WTC11 (cell line): ENCODE measurements at regions not wholly inside any gene's neighbourhood (a gene's known extent, or its start where the extent isn't known, plus 50 kb on each side); places are given as distances from the start of the nearest gene placed in this dataset.

Experiments used
- ATAC-seq: fragments of 200-7000 bp; cut with Tn5 transposase; 2 replicates; pipeline ENCODE4 v1.10.0; 2021; ENCODE audit warnings: mild to moderate bottlenecking, moderate library complexity
- CTCF ChIA-PET: fragments of 300-600 bp; sonication (Branson Sonifier 250); formaldehyde crosslinking; loops from one replicate; lab custom pipeline; 2021; ENCODE audit warnings: antibody characterized with exemption; lab: Charles Lee
- POLR2A ChIA-PET: fragments of 350-600 bp; sonication (Branson Sonifier 250); formaldehyde crosslinking; loops from one replicate; lab custom pipeline; 2021; ENCODE audit warnings: antibody characterized with exemption; lab: Charles Lee
- DNase-seq: peaks from one replicate; pipeline ENCODE4 v3.0.0; 2021; ENCODE audit warnings: low spot score
- H3K27ac Mint-ChIP-seq: 2 replicates; pipeline ENCODE4 v1.8.0; 2021; ENCODE audit warnings: mixed read lengths
- H3K27me3 Mint-ChIP-seq: 2 replicates; pipeline ENCODE4 v1.8.0; 2021; ENCODE audit warnings: low read depth, mild to moderate bottlenecking, moderate library complexity, mixed read lengths
- H3K36me3 Mint-ChIP-seq: 2 replicates; pipeline ENCODE4 v1.8.0; 2021; ENCODE audit warnings: mixed read lengths
- H3K4me1 Mint-ChIP-seq: 2 replicates; pipeline ENCODE4 v1.8.0; 2022; ENCODE audit warnings: mixed read lengths
- H3K4me3 Mint-ChIP-seq: 2 replicates; pipeline ENCODE4 v1.8.0; 2021; ENCODE audit warnings: mild to moderate bottlenecking, moderate library complexity, mixed read lengths
- H3K9me3 Mint-ChIP-seq: 2 replicates; pipeline ENCODE4 v1.8.0; 2021; ENCODE audit warnings: mixed read lengths
- CBFB ChIP-seq: sonication (generic); formaldehyde crosslinking; IDR thresholded peaks from 2 replicates; pipeline ENCODE4 v1.8.1; 2022; ENCODE audit warnings: mild to moderate bottlenecking, low read depth, missing genetic modification reagents
- CTCF ChIP-seq: fragments of 200-600 bp; IDR thresholded peaks from 2 replicates; pipeline ENCODE4 v1.8.0; 2022; ENCODE audit warnings: antibody characterized with exemption
- E2F4 ChIP-seq: sonication (generic); formaldehyde crosslinking; IDR thresholded peaks from 2 replicates; pipeline ENCODE4 v1.8.1; 2022; ENCODE audit warnings: low read depth, mild to moderate bottlenecking, moderate library complexity, missing genetic modification reagents, borderline replicate concordance
- EMX1 ChIP-seq: fragments of 250-450 bp; sonication (Bioruptor Pico); IDR thresholded peaks from 2 replicates; pipeline ENCODE4 v1.8.0; 2021; ENCODE audit warnings: mild to moderate bottlenecking
- GRHL2 ChIP-seq: fragments of 250-450 bp; sonication (Bioruptor Pico); IDR thresholded peaks from 2 replicates; pipeline ENCODE4 v1.8.0; 2022; ENCODE audit warnings: mild to moderate bottlenecking, moderate library complexity; ENCODE audit not compliant: insufficient replicate concordance, severe bottlenecking
- MAX ChIP-seq: sonication (generic); formaldehyde crosslinking; IDR thresholded peaks from 2 replicates; pipeline ENCODE4 v1.8.0; 2022; ENCODE audit warnings: mild to moderate bottlenecking, missing genetic modification reagents
- MYBL2 ChIP-seq: sonication (generic); formaldehyde crosslinking; IDR thresholded peaks from 2 replicates; pipeline ENCODE4 v1.8.1; 2023; ENCODE audit warnings: mild to moderate bottlenecking, moderate library complexity, missing genetic modification reagents
- NFYB ChIP-seq: sonication (generic); formaldehyde crosslinking; conservative IDR thresholded peaks from 2 replicates; pipeline ENCODE4 v1.8.0; 2022; ENCODE audit warnings: low read depth, missing genetic modification reagents
- NR2C2 ChIP-seq: sonication (generic); formaldehyde crosslinking; IDR thresholded peaks from 2 replicates; pipeline ENCODE4 v1.8.0; 2022; ENCODE audit warnings: mild to moderate bottlenecking, missing genetic modification reagents
- TP53 ChIP-seq: sonication (generic); formaldehyde crosslinking; IDR thresholded peaks from 2 replicates; pipeline ENCODE4 v1.8.1; 2023; ENCODE audit warnings: mild to moderate bottlenecking, missing genetic modification reagents
- USF2 ChIP-seq: sonication (generic); formaldehyde crosslinking; IDR thresholded peaks from 2 replicates; pipeline ENCODE4 v1.8.1; 2023; ENCODE audit warnings: mild to moderate bottlenecking, missing genetic modification reagents, moderate library complexity
- ZNF219 ChIP-seq: sonication (generic); formaldehyde crosslinking; IDR thresholded peaks from 2 replicates; pipeline ENCODE4 v1.8.0; 2023; ENCODE audit warnings: missing genetic modification reagents, mild to moderate bottlenecking, borderline replicate concordance
- ZNF512 ChIP-seq: sonication (generic); formaldehyde crosslinking; IDR thresholded peaks from 2 replicates; pipeline ENCODE4 v1.8.1; 2022; ENCODE audit warnings: missing genetic modification reagents, borderline replicate concordance
- ZNF532 ChIP-seq: fragments of 250-450 bp; sonication (Bioruptor Pico); IDR thresholded peaks from 2 replicates; pipeline ENCODE4 v1.9.0; 2021; ENCODE audit warnings: mild to moderate bottlenecking, borderline replicate concordance
- ZSCAN18 ChIP-seq: fragments of 250-450 bp; sonication (Bioruptor Pico); IDR thresholded peaks from 2 replicates; pipeline ENCODE4 v2.1.2; 2022; ENCODE audit warnings: mild to moderate bottlenecking, moderate library complexity

- Mint-ChIP-seq H3K4me3 (no peak overlapping the region), H3K36me3 (no peaks in the 10 kb centered on the region), H3K9me3 (peaks cover 3% of the 10 kb centered on the region), H3K27me3 (no peaks in the 10 kb centered on the region), H3K4me1 (peaks cover 4% of the 10 kb centered on the region), H3K27ac (no peak overlapping the region)
- CTCF ChIA-PET: interaction anchor here (1.0 kb wide), 1 partner anchor 305 kb away, joined by 4 read pairs; no protein-coding TSS in a partner anchor
- TF ChIP-seq USF2 (CRISPR knock-in tag) (no peak), EMX1 (no peak), CBFB (CRISPR knock-in tag) (no peak), NFYB (no peak), ZSCAN18 (CRISPR knock-in tag) (no peak), ZNF219 (no peak), MAX (CRISPR knock-in tag) (no peak), MYBL2 (CRISPR knock-in tag) (no peak), E2F4 (CRISPR knock-in tag) (no peak), TP53 (CRISPR knock-in tag) (no peak), ZNF512 (no peak), NR2C2 (no peak), GRHL2 (CRISPR knock-in tag) (no peak), CTCF (no peak), ZNF532 (CRISPR knock-in tag) (no peak)
- POLR2A ChIA-PET: no interaction called here
- no peak for DNase-seq
- ATAC-seq: peak; percentile 53
These were observed 279.7 kb downstream of the ZIC1 start for GRCh38 chr3:147688868-147689267.
